Bronchial epithelial cell (primary cell): ENCODE measurements at regions not wholly inside any gene's neighbourhood (a gene's known extent, or its start where the extent isn't known, plus 50 kb on each side); places are given as distances from the start of the nearest gene placed in this dataset.

Experiments
- DNase-seq: peaks from one replicate; pipeline ENCODE4 v3.0.0-alpha.2; 2010; ENCODE audit warnings: low read depth
- FAIRE-seq: peaks from 2 replicates; lab custom pipeline; 2011; peaks lifted over from hg19 to GRCh38; lab: Jason Lieb, UNC
- H3K27me3 ChIP-seq: 2 replicates; pipeline ENCODE4 v1.5.1; 2011; ENCODE audit warnings: low read length; ENCODE audit not compliant: control insufficient read depth, insufficient read depth
- H3K36me3 ChIP-seq: 2 replicates; pipeline ENCODE4 v1.5.1; 2011; ENCODE audit warnings: low read length; ENCODE audit not compliant: control insufficient read depth, insufficient read depth
- H3K4me3 ChIP-seq: 2 replicates; pipeline ENCODE4 v1.5.1; 2011; ENCODE audit warnings: mild to moderate bottlenecking, low read depth, low read length, control low read depth
- CTCF ChIP-seq: IDR thresholded peaks from 2 replicates; pipeline ENCODE4 v1.5.1; 2011; ENCODE audit warnings: mild to moderate bottlenecking, moderate library complexity, low read length, control low read depth, inconsistent platforms; ENCODE audit not compliant: insufficient read depth, severe bottlenecking

GRCh38 chr9:24293386-24293785 is 252.3 kb downstream of the IZUMO3 start:
- Histone ChIP-seq H3K4me3 (no peak overlapping the region), H3K36me3 (no peaks in the 10 kb centered on the region), H3K27me3 (no peaks in the 10 kb centered on the region)
- no peak for TF ChIP-seq CTCF
- DNase-seq (no peak), FAIRE-seq (no peak)

GRCh38 chr9:24286761-24287160 is 258.9 kb downstream of the IZUMO3 start:
- H3K27me3 ChIP-seq, result no peaks in the 10 kb centered on the region
- H3K36me3 ChIP-seq, result no peaks in the 10 kb centered on the region
- no peak overlapping the region for H3K4me3 ChIP-seq
- FAIRE-seq (no peak), DNase-seq (no peak)
- TF ChIP-seq CTCF, result no peak

GRCh38 chr9:24258626-24259025 is 287.1 kb downstream of the IZUMO3 start:
- FAIRE-seq (no peak), DNase-seq (no peak)
- no peak overlapping the region for H3K4me3 ChIP-seq
- H3K36me3 ChIP-seq, result no peaks in the 10 kb centered on the region
- TF ChIP-seq CTCF, result no peak
- H3K27me3 ChIP-seq, result no peaks in the 10 kb centered on the region

GRCh38 chr9:24257726-24258125 is 288.0 kb downstream of the IZUMO3 start:
- DNase-seq (peak; percentile 13), FAIRE-seq (no peak)
- H3K27me3 ChIP-seq, result no peaks in the 10 kb centered on the region
- no peak for TF ChIP-seq CTCF
- no peak overlapping the region for H3K4me3 ChIP-seq
- H3K36me3 ChIP-seq, result no peaks in the 10 kb centered on the region

- FAIRE-seq, result no peak
- Histone ChIP-seq H3K36me3 (no peaks in the 10 kb centered on the region), H3K4me3 (no peak overlapping the region), H3K27me3 (no peaks in the 10 kb centered on the region)
- peak; percentile 19 for TF ChIP-seq CTCF
- peak; percentile 21 for DNase-seq
Measured at GRCh38 chr9:24245988-24246387, 299.7 kb downstream of the IZUMO3 start.

- no peak for FAIRE-seq
- no peak for TF ChIP-seq CTCF
Measured at GRCh38 chr9:24242576-24242975, 303.1 kb downstream of the IZUMO3 start.

More at GRCh38 chr9:24242576-24242975, 303.1 kb downstream of the IZUMO3 start:
- no peak for DNase-seq
- no peaks in the 10 kb centered on the region for H3K36me3 ChIP-seq
- H3K27me3 ChIP-seq, result no peaks in the 10 kb centered on the region
- H3K4me3 ChIP-seq, result no peak overlapping the region
